SK-MEL-5 (cell line): ENCODE measurements at regions not wholly inside any gene's neighbourhood (a gene's known extent, or its start where the extent isn't known, plus 50 kb on each side); places are given as distances from the start of the nearest gene placed in this dataset.
"Not testable (repeated sequence)": the region's sequence is repeated elsewhere in the genome, so short reads cannot be mapped to it uniquely, and the experiment has no call there.

Experiments
- DNase-seq: peaks from one replicate; pipeline ENCODE4 v3.0.0-alpha.2; 2016; ENCODE audit warnings: low read depth, low spot score
- in situ Hi-C: cut with HindIII; loops from 2 replicates; pipeline ENCODE4 v1.10.0; 2016; ENCODE audit warnings: low sequenced_read_pairs, high pct_unique_total_duplicates, low pct_unique_long_range_greater_than_20kb

- DNase-seq, in situ Hi-C loops: not testable (repeated sequence)
Observed at GRCh38 chr2:111401270-111402140, 280.8 kb downstream of the BCL2L11 start.

GRCh38 chr2:111402450-111402849 is 281.7 kb downstream of the BCL2L11 start:
- DNase-seq, in situ Hi-C loops: not testable (repeated sequence)

GRCh38 chr2:111403287-111403686 is 282.6 kb downstream of the BCL2L11 start:
- DNase-seq, in situ Hi-C loops: not testable (repeated sequence)

- in situ Hi-C loops, DNase-seq: not testable (repeated sequence)
Observed at GRCh38 chr2:111406616-111407015, 285.9 kb downstream of the BCL2L11 start.

- DNase-seq, in situ Hi-C loops: not testable (repeated sequence)
Observed at GRCh38 chr2:111407632-111408194, 287.0 kb downstream of the BCL2L11 start.

GRCh38 chr2:111410868-111411406 is 290.2 kb downstream of the BCL2L11 start:
- in situ Hi-C loops, DNase-seq: not testable (repeated sequence)

- in situ Hi-C loops, DNase-seq: not testable (repeated sequence)
Observed at GRCh38 chr2:111411867-111412681, 291.4 kb downstream of the BCL2L11 start.

- DNase-seq, in situ Hi-C loops: not testable (repeated sequence)
Observed at GRCh38 chr2:111412841-111413650, 292.3 kb downstream of the BCL2L11 start.

- DNase-seq, in situ Hi-C loops: not testable (repeated sequence)
Observed at GRCh38 chr2:111413950-111414349, 293.2 kb downstream of the BCL2L11 start.

- in situ Hi-C loops, DNase-seq: not testable (repeated sequence)
Observed at GRCh38 chr2:111415765-111416743, 295.3 kb downstream of the BCL2L11 start.

GRCh38 chr2:111417026-111417425 is 296.3 kb downstream of the BCL2L11 start:
- DNase-seq, in situ Hi-C loops: not testable (repeated sequence)

GRCh38 chr2:111418091-111418875 is 297.6 kb downstream of the BCL2L11 start:
- DNase-seq = peak; percentile 8
- in situ Hi-C loops = not testable (repeated sequence)

- in situ Hi-C loops, DNase-seq: not testable (repeated sequence)
Observed at GRCh38 chr2:111420074-111420473, 299.4 kb downstream of the BCL2L11 start.

GRCh38 chr2:111420835-111421234 is 300.1 kb downstream of the BCL2L11 start:
- in situ Hi-C loops, DNase-seq: not testable (repeated sequence)

- in situ Hi-C loops = not testable (repeated sequence)
Observed at GRCh38 chr2:111421949-111422348, 301.2 kb downstream of the BCL2L11 start.

More at GRCh38 chr2:111421949-111422348, 301.2 kb downstream of the BCL2L11 start:
- DNase-seq = not testable (repeated sequence)
